GM12875 (cell line): ENCODE measurements at regions not wholly inside any gene's neighbourhood (a gene's known extent, or its start where the extent isn't known, plus 50 kb on each side); places are given as distances from the start of the nearest gene placed in this dataset.

Experiments
- H3K4me3 ChIP-seq: one replicate; pipeline ENCODE4 v1.5.1; 2011; ENCODE audit warnings: low read depth, low read length, control low read depth
- TF ChIP-seq, protein P1 (sequence below): IDR thresholded peaks from 2 replicates; pipeline ENCODE4 v1.5.1; 2011; ENCODE audit warnings: low read depth, mild to moderate bottlenecking, control low read depth, inconsistent platforms, low read length, moderate library complexity, borderline replicate concordance; ENCODE audit not compliant: insufficient read depth

DNA sequence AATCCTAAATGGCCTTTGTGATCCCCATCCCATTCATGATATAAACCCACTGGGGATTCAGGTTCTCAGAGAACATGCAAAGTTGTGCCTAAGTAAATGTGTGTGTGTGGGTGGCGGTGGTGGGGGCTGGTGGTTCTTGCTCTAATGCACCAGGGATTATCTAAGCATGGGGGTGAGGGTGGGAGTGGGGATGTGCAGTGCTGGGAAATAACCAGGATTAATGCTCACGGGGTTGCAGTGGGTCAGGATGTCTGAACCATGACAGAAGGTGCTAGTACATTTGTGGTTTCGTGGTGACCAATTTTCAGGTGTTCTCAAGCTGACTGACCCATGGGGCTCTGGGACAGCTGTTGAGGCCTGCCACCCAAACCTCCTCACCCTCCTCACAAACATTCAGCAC is 101.0 kb downstream of the ZNF608 start:
- TF ChIP-seq, protein P1, sequence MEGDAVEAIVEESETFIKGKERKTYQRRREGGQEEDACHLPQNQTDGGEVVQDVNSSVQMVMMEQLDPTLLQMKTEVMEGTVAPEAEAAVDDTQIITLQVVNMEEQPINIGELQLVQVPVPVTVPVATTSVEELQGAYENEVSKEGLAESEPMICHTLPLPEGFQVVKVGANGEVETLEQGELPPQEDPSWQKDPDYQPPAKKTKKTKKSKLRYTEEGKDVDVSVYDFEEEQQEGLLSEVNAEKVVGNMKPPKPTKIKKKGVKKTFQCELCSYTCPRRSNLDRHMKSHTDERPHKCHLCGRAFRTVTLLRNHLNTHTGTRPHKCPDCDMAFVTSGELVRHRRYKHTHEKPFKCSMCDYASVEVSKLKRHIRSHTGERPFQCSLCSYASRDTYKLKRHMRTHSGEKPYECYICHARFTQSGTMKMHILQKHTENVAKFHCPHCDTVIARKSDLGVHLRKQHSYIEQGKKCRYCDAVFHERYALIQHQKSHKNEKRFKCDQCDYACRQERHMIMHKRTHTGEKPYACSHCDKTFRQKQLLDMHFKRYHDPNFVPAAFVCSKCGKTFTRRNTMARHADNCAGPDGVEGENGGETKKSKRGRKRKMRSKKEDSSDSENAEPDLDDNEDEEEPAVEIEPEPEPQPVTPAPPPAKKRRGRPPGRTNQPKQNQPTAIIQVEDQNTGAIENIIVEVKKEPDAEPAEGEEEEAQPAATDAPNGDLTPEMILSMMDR: no peak
- no peak overlapping the region for H3K4me3 ChIP-seq

GRCh38 chr5:124644582-124644981 is 101.9 kb downstream of the ZNF608 start:
- H3K4me3 ChIP-seq: no peak overlapping the region

DNA sequence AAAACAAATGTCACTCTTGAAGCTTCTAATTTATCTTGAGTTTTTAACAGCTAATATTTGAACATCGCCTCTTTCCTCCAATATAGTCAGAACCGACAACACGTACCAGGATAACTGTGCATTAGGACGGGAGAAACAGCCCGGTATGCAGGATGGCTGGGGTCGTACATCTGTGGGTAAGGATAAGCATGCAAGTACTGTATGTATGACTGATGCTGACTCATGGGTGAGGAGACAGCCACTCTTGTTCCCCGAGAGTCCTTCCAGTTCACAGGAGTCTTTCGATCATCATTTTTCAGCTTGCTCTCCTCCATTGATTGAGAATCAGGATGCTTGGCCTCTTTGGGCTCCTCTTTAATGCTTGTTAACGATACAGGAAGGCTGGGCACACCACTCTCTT is 102.3 kb downstream of the ZNF608 start:
- TF ChIP-seq, protein P1: no peak
- H3K4me3 ChIP-seq: no peak overlapping the region

More at GRCh38 chr5:124644582-124644981, 101.9 kb downstream of the ZNF608 start:
- TF ChIP-seq, protein P1: no peak

GRCh38 chr5:124643336-124643735 is 103.1 kb downstream of the ZNF608 start:
- no peak overlapping the region for H3K4me3 ChIP-seq
- TF ChIP-seq, protein P1: no peak

GRCh38 chr5:124642151-124642550 is 104.3 kb downstream of the ZNF608 start:
- TF ChIP-seq, protein P1: no peak
- no peak overlapping the region for H3K4me3 ChIP-seq

- TF ChIP-seq, protein P1: no peak
- no peak overlapping the region for H3K4me3 ChIP-seq
These were observed 105.2 kb downstream of the ZNF608 start for GRCh38 chr5:124641154-124641792.

DNA sequence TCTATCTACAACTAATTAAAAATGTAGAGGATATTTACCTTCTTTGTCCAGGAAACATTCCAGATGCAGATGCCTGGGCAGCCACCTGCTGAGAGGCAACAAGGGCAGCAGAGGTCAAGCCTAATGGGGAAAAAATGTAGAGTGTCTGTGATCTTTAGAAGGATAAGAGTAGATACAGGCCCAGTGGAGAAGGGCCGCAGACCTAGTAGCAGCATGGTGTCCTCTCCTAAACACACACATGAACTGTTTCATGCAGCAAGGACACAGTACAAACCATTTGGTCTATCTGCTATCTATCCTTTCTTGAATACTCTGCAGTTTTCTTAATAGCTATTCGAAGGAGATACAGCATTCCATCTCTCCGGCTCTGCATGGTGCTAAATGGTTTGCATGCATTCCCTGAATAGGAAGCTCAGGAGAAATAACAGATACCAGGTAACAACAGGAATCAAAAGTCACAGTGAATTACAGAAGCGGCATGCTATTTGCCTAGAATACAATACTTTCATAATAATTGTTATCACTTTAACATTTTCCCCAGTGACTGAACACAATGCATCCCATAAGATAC is 107.3 kb downstream of the ZNF608 start:
- H3K4me3 ChIP-seq: no peak overlapping the region
- TF ChIP-seq, protein P1: no peak
